A549 (cell line): ENCODE measurements at regions not wholly inside any gene's neighbourhood (a gene's known extent, or its start where the extent isn't known, plus 50 kb on each side); places are given as distances from the start of the nearest gene placed in this dataset.

Source experiments
- EP300 ChIP-seq, 2 experiments: fragments of >200 bp; sonication (Bioruptor Twin); formaldehyde crosslinking; IDR thresholded peaks; 2 replicates in 1 of 2; 3 replicates in 1 of 2; pipeline ENCODE4 v1.6.1; 2016 to 2017
- FOSB ChIP-seq: fragments of 250-450 bp; sonication (Bioruptor Pico); IDR thresholded peaks from 2 replicates; pipeline ENCODE4 v1.5.0; 2020; ENCODE audit warnings: mild to moderate bottlenecking, moderate library complexity
- MAFK ChIP-seq: fragments of 450-650 bp; IDR thresholded peaks from 2 replicates; pipeline ENCODE4 v1.6.1; 2014; ENCODE audit not compliant: partially characterized antibody
- MYC ChIP-seq: IDR thresholded peaks from 2 replicates; pipeline ENCODE4 v1.6.1; 2012; ENCODE audit warnings: mild to moderate bottlenecking, inconsistent platforms, low read length, improper control_type of control experiment, borderline replicate concordance
- POLR2A ChIP-seq: IDR thresholded peaks from 2 replicates; pipeline ENCODE4 v1.6.1; 2012; ENCODE audit warnings: mild to moderate bottlenecking, low read length

GRCh38 chr1:78348496-78349284 lies 142.1 kb upstream of the PTGFR start:
- TF ChIP-seq FOSB (CRISPR knock-in tag) (no peak), MYC (no peak), MAFK (no peak), EP300 (IDR thresholded peaks at IDR 0.05) (no peak), POLR2A (no peak)
